Lower leg skin (tissue), 4 donors: ENCODE measurements at regions not wholly inside any gene's neighbourhood (a gene's known extent, or its start where the extent isn't known, plus 50 kb on each side); places are given as distances from the start of the nearest gene placed in this dataset.

Experiments
- DNase-seq, 2 donors: peaks; one replicate each; pipeline ENCODE4 v3.0.0-alpha.2; 2019; ENCODE audit warnings: low spot score in 2 of 2
- H3K4me3 ChIP-seq: fragments of 200-600 bp; sonication (generic); 2 replicates; pipeline ENCODE4 v1.5.1; 2017; ENCODE audit warnings: mild to moderate bottlenecking, low read depth; ENCODE audit not compliant: poor library complexity, severe bottlenecking
- POLR2A ChIP-seq, 2 donors: fragments of 450-650 bp; IDR thresholded peaks; one replicate each; pipeline ENCODE4 v1.6.1; 2016 to 2017; ENCODE audit warnings: antibody characterized with exemption in 2 of 2, mild to moderate bottlenecking in 1 of 2, moderate library complexity in 1 of 2
- WGBS, 2 donors: methylation state at CpG; one replicate each; pipeline ENCODE4 v1.1.5; 2018; 5-methylcytosine and 5-hydroxymethylcytosine counted together
- intact Hi-C: fragments of 100-400 bp; cut with DNase I; formaldehyde crosslinking; loops from one replicate; pipeline ENCODE4 v1.15.0; 2023; ENCODE audit warnings: low total_unique reads
- TF ChIP-seq, protein P1 (sequence below), 3 donors: fragments of 450-650 bp; IDR thresholded peaks; one replicate each; pipeline ENCODE4 v1.5.1; 2016; ENCODE audit warnings: antibody characterized with exemption in 3 of 3, mild to moderate bottlenecking in 3 of 3, moderate library complexity in 2 of 3

DNA sequence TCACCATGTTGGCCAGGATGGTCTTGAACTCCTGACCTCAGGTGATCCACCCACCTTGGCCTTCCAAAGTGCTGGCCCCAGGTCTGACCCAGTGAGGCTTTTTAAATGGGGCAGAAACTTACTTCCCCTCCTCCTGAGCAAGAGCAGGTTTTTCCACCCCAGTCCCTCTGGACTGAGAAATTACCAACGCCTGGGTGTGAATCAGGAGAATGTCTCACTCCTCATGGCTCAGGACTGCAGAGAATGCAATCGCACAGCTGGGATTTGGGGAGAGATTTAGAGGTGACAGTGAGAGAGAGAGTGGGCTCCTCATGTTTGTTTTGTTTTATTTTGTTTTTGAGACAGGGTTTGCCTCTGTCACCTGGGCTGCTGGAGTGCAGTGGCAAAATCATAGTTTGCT lies 203.6 kb downstream of the RAB11FIP4 start:
- DNase-seq: peak in 1 of 2 donors; percentile 10
- intact Hi-C loops: no loop called here
- 62 to 65% methylated on average over 2 of the region's 2 CpGs for WGBS, 2 donors
- TF ChIP-seq, protein P1, sequence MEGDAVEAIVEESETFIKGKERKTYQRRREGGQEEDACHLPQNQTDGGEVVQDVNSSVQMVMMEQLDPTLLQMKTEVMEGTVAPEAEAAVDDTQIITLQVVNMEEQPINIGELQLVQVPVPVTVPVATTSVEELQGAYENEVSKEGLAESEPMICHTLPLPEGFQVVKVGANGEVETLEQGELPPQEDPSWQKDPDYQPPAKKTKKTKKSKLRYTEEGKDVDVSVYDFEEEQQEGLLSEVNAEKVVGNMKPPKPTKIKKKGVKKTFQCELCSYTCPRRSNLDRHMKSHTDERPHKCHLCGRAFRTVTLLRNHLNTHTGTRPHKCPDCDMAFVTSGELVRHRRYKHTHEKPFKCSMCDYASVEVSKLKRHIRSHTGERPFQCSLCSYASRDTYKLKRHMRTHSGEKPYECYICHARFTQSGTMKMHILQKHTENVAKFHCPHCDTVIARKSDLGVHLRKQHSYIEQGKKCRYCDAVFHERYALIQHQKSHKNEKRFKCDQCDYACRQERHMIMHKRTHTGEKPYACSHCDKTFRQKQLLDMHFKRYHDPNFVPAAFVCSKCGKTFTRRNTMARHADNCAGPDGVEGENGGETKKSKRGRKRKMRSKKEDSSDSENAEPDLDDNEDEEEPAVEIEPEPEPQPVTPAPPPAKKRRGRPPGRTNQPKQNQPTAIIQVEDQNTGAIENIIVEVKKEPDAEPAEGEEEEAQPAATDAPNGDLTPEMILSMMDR (IDR thresholded peaks at IDR 0.05): no peak
- TF ChIP-seq POLR2A (IDR thresholded peaks at IDR 0.05): no peak
- no peak overlapping the region for H3K4me3 ChIP-seq

DNA sequence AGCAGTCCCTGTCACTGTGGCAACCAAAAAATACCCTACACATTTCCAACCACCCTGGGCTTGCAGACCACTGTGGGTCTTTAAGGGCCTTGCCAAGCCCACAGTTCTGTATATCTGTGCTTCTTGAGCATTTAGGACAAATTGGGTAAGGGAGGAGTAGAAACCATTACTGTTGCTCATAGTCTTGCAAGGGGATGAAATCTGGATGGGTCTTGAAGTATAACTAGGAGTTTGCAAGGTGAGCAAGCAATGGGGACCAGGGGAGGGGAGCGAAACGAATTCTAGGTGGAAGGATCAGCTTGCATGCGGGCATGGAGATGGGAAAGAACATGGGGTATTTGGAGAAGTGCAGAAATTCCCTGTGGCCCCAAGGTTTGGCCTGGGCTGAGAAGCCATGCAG lies 202.9 kb downstream of the RAB11FIP4 start:
- WGBS, 2 donors: 91 to 95% methylated on average over 3 of the region's 3 CpGs
- H3K4me3 ChIP-seq: no peak overlapping the region
- TF ChIP-seq, protein P1 (IDR thresholded peaks at IDR 0.05): no peak
- TF ChIP-seq POLR2A (IDR thresholded peaks at IDR 0.05): no peak
- intact Hi-C loops: no loop called here
- no peak for DNase-seq

DNA sequence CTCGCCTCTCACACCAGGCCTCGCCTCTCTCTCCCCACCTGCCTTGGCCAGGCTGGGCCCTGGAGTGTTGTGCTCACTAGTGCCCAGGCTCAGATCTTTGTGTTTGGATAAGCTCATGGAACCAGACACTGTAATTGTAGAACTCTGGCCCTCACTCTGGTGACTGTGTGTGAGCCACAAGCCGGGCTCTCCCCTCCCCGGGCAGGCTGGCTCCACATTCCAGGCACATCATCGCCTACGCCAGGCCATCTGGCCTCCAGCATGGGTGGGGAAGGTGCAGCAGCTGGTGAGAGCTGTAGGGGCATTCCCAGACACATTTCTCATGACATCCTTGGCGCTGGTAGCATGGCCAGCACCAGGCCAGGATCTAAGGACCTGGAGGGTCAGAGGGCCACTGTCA lies 202.3 kb downstream of the RAB11FIP4 start:
- TF ChIP-seq POLR2A (IDR thresholded peaks at IDR 0.05): no peak
- TF ChIP-seq, protein P1 (IDR thresholded peaks at IDR 0.05): no peak
- DNase-seq: no peak
- intact Hi-C loops: no loop called here
- 32 to 58% methylated on average over 3 to 4 of the region's 7 CpGs for WGBS, 2 donors
- H3K4me3 ChIP-seq: no peak overlapping the region

DNA sequence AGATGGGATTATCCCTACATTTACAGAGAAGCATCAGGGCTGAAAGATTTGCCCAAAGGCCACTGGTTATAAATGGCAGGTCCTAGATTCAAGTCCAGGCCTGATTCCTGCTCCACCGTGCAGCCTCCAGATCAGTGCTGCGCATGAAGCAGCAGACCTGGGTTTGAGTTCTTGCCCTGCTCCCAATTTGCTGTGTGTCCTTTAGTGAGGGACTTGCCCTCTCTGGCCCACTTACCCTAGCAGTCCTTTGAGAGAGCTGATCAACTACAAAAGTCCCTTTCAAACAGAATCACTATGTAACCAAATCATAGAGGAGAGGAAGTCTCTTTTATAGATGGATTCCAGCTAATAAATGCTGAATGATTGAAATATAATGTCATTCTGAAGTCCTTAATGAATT lies 200.4 kb downstream of the RAB11FIP4 start:
- 77 to 92% methylated on average over 2 of the region's 2 CpGs for WGBS, 2 donors
- no peak for DNase-seq
- intact Hi-C loops: no loop called here
- TF ChIP-seq, protein P1 (IDR thresholded peaks at IDR 0.05): no peak
- TF ChIP-seq POLR2A (IDR thresholded peaks at IDR 0.05): no peak
- no peak overlapping the region for H3K4me3 ChIP-seq

DNA sequence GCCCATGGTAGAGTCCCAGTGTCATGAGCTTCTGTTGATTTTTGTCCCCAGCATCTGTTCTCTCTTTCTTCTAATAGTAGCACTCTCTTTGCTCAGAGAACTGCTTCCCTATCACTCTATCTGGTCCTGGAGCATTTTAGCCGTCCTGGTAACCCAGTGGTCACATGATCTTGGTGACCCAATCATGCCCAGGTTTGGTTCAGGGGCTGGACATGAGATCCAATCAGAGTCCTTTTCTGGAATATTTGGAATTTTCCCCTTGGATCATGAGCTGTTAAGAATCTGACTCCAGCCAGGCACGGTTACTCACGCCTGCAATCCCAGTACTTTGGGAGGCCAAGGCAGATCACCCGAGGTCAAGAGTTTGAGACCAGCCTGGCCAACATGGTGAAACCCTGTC lies 197.0 kb downstream of the RAB11FIP4 start:
- H3K4me3 ChIP-seq: no peak overlapping the region
- intact Hi-C loops: no loop called here
- WGBS, 2 donors: 86 to 94% methylated on average over 4 of the region's 4 CpGs
- DNase-seq: no peak
- TF ChIP-seq, protein P1 (IDR thresholded peaks at IDR 0.05): no peak
- TF ChIP-seq POLR2A (IDR thresholded peaks at IDR 0.05): no peak

DNA sequence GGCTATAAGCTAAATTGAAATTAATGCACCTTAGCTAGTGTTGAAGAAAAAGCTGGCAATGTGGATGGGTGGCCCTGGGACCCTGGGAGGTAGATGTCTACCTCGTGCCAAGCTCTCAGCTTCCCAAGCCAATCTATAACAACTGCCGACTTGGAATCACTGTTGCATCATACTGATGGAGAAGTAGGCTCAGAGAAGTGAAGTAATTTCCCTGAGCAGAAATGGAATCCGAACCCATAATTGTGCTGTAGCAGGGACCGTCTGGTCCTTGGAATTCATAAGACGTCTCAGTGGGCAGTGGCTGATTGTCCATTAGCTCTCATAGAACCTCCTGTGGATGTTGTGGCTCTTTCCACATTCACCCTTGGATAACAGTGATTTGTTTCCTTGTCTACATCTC lies 196.6 kb downstream of the RAB11FIP4 start:
- intact Hi-C loops: no loop called here
- H3K4me3 ChIP-seq: no peak overlapping the region
- no peak for TF ChIP-seq POLR2A (IDR thresholded peaks at IDR 0.05)
- TF ChIP-seq, protein P1 (IDR thresholded peaks at IDR 0.05): no peak
- no peak for DNase-seq
- 96% methylated on average over 5 of the region's 5 CpGs for WGBS, 2 donors
